OCI-LY1 (cell line): ENCODE measurements at regions not wholly inside any gene's neighbourhood (a gene's known extent, or its start where the extent isn't known, plus 50 kb on each side); places are given as distances from the start of the nearest gene placed in this dataset.

ENCODE experiments used
- H2AFZ ChIP-seq: fragments of 200-600 bp; sonication (generic), shearing (Covaris generic); 2 replicates; pipeline ENCODE4 v1.6.0; 2014; ENCODE audit warnings: antibody characterized with exemption, mild to moderate bottlenecking, low read length
- H3F3A ChIP-seq: fragments of 200-600 bp; sonication (generic), shearing (Covaris generic); 2 replicates; pipeline ENCODE4 v1.6.0; 2014; ENCODE audit warnings: mild to moderate bottlenecking, antibody characterized with exemption, low read length, moderate library complexity; ENCODE audit not compliant: insufficient read depth
- H3K27ac ChIP-seq: fragments of 200-600 bp; sonication (generic); 2 replicates; pipeline ENCODE4 v1.5.1; 2014; ENCODE audit warnings: low read length, mixed run types, mild to moderate bottlenecking, low read depth; ENCODE audit not compliant: poor library complexity, severe bottlenecking
- H3K27me3 ChIP-seq: fragments of 200-600 bp; sonication (generic); 2 replicates; pipeline ENCODE4 v1.6.0; 2014; ENCODE audit warnings: antibody characterized with exemption, mild to moderate bottlenecking, low read length, moderate library complexity; ENCODE audit not compliant: insufficient read depth
- H3K36me3 ChIP-seq: fragments of 200-600 bp; sonication (generic); 2 replicates; pipeline ENCODE4 v1.6.1; 2014; ENCODE audit warnings: mild to moderate bottlenecking, antibody characterized with exemption, low read length, moderate library complexity, mixed read lengths; ENCODE audit not compliant: insufficient read depth
- H3K4me1 ChIP-seq: fragments of 200-600 bp; sonication (generic); 2 replicates; pipeline ENCODE4 v1.5.1; 2014; ENCODE audit warnings: mild to moderate bottlenecking, low read length, moderate library complexity; ENCODE audit not compliant: insufficient read depth, severe bottlenecking
- H3K4me2 ChIP-seq: fragments of 200-600 bp; sonication (generic), shearing (Covaris generic); 2 replicates; pipeline ENCODE4 v1.6.1; 2014; ENCODE audit warnings: low read length
- H3K4me3 ChIP-seq: fragments of 200-600 bp; sonication (generic); 2 replicates; pipeline ENCODE4 v1.5.1; 2014; ENCODE audit warnings: low read length, low read depth, mild to moderate bottlenecking, mixed read lengths; ENCODE audit not compliant: poor library complexity, severe bottlenecking
- H3K79me2 ChIP-seq: fragments of 200-600 bp; shearing (Covaris generic); 2 replicates; pipeline ENCODE4 v1.6.1; 2016; ENCODE audit warnings: mixed run types, low read length, mixed read lengths; ENCODE audit not compliant: insufficient read depth
- H3K9ac ChIP-seq: fragments of 200-600 bp; sonication (generic), shearing (Covaris generic); 2 replicates; pipeline ENCODE4 v1.6.1; 2014; ENCODE audit warnings: mild to moderate bottlenecking, low read length, mixed read lengths
- H3K9me2 ChIP-seq: fragments of 200-600 bp; sonication (generic), shearing (Covaris generic); 2 replicates; pipeline ENCODE4 v1.6.1; 2014; ENCODE audit warnings: low read depth, mild to moderate bottlenecking, low read length, mixed read lengths
- H3K9me3 ChIP-seq: fragments of 200-600 bp; shearing (Covaris generic); 2 replicates; pipeline ENCODE4 v1.6.1; 2014; ENCODE audit warnings: low read length, mixed read lengths
- H4K20me1 ChIP-seq: fragments of 200-600 bp; sonication (generic), shearing (Covaris generic); 2 replicates; pipeline ENCODE4 v1.6.0; 2016; ENCODE audit warnings: mild to moderate bottlenecking, low read length; ENCODE audit not compliant: insufficient read depth
- CTCF ChIP-seq: fragments of 200-600 bp; sonication (generic), shearing (Covaris generic); IDR thresholded peaks from 2 replicates; pipeline ENCODE4 v1.5.1; 2017; ENCODE audit warnings: mild to moderate bottlenecking, antibody characterized with exemption, low read length, moderate library complexity, mixed read lengths
- EZH2 ChIP-seq: fragments of 200-600 bp; sonication (generic), shearing (Covaris generic); IDR thresholded peaks from 2 replicates; pipeline ENCODE4 v1.8.0; 2017; ENCODE audit warnings: borderline replicate concordance, mixed run types, mild to moderate bottlenecking, antibody characterized with exemption, low read length, moderate library complexity, mixed read lengths

- TF ChIP-seq CTCF (no peak), EZH2 (no peak)
- Histone ChIP-seq H3K9me3 (no peaks in the 10 kb centered on the region), H3K9ac (no peak overlapping the region), H4K20me1 (no peaks in the 10 kb centered on the region), H3K4me1 (no peaks in the 10 kb centered on the region), H3K9me2 (no peaks in the 10 kb centered on the region), H2AFZ (no peak overlapping the region), H3K27ac (no peak overlapping the region), H3K4me2 (no peak overlapping the region), H3K27me3 (no peaks in the 10 kb centered on the region), H3K79me2 (no peaks in the 10 kb centered on the region), H3K4me3 (no peak overlapping the region), H3K36me3 (no peaks in the 10 kb centered on the region), H3F3A (no peaks in the 10 kb centered on the region)
Measured at GRCh38 chrX:132277953-132278614, 58.8 kb upstream of the RAP2C start.

- no peaks in the 10 kb centered on the region for H3F3A ChIP-seq
- TF ChIP-seq CTCF = no peak
- TF ChIP-seq EZH2 = no peak
- H3K79me2 ChIP-seq = no peaks in the 10 kb centered on the region
- no peak overlapping the region for H3K4me3 ChIP-seq
- no peaks in the 10 kb centered on the region for H3K36me3 ChIP-seq
- no peaks in the 10 kb centered on the region for H3K9me3 ChIP-seq
- no peak overlapping the region for H2AFZ ChIP-seq
- no peaks in the 10 kb centered on the region for H3K27me3 ChIP-seq
- H4K20me1 ChIP-seq = no peaks in the 10 kb centered on the region
- no peaks in the 10 kb centered on the region for H3K4me1 ChIP-seq
- no peak overlapping the region for H3K9ac ChIP-seq
- H3K9me2 ChIP-seq = no peaks in the 10 kb centered on the region
- no peak overlapping the region for H3K27ac ChIP-seq
- no peak overlapping the region for H3K4me2 ChIP-seq
Measured at GRCh38 chrX:132272826-132273225, 53.6 kb upstream of the RAP2C start.

GRCh38 chrX:132271311-132271778 lies 52.1 kb upstream of the RAP2C start:
- Histone ChIP-seq H3K36me3 (no peaks in the 10 kb centered on the region), H4K20me1 (no peaks in the 10 kb centered on the region), H3K4me3 (no peak overlapping the region), H3F3A (no peaks in the 10 kb centered on the region), H3K27ac (no peak overlapping the region), H3K9ac (no peak overlapping the region), H3K79me2 (no peaks in the 10 kb centered on the region), H3K4me1 (no peaks in the 10 kb centered on the region), H2AFZ (no peak overlapping the region), H3K27me3 (no peaks in the 10 kb centered on the region), H3K9me3 (no peaks in the 10 kb centered on the region), H3K9me2 (no peaks in the 10 kb centered on the region), H3K4me2 (no peak overlapping the region)
- no peak for TF ChIP-seq CTCF
- TF ChIP-seq EZH2 = no peak
